ENCODE measurements at regions not wholly inside any gene's neighbourhood (a gene's known extent, or its start where the extent isn't known, plus 50 kb on each side); places are given as distances from the start of the nearest gene placed in this dataset.
"Not testable (repeated sequence)": the region's sequence is repeated elsewhere in the genome, so short reads cannot be mapped to it uniquely, and the experiment has no call there.

- intact Hi-C loops (cut with DNase I); DNase-seq; ATAC-seq (ENCODE audit: poor library complexity): not testable (repeated sequence)
Measured at GRCh38 chr22:12541412-12542170, 2986.4 kb upstream of the OR11H1 start.

GRCh38 chr22:12553366-12553765 is 2974.6 kb upstream of the OR11H1 start:
- DNase-seq; intact Hi-C loops (cut with DNase I); ATAC-seq (ENCODE audit: poor library complexity): not testable (repeated sequence)

GRCh38 chr22:12554648-12555192 is 2973.3 kb upstream of the OR11H1 start:
- ATAC-seq (ENCODE audit: poor library complexity); intact Hi-C loops (cut with DNase I); DNase-seq: not testable (repeated sequence)

- DNase-seq; intact Hi-C loops (cut with DNase I); ATAC-seq (ENCODE audit: poor library complexity): not testable (repeated sequence)
Measured at GRCh38 chr22:12571500-12571899, 2956.5 kb upstream of the OR11H1 start.

- DNase-seq; ATAC-seq (ENCODE audit: poor library complexity); intact Hi-C loops (cut with DNase I): not testable (repeated sequence)
Measured at GRCh38 chr22:12579655-12580054, 2948.3 kb upstream of the OR11H1 start.

GRCh38 chr22:12584457-12584856 is 2943.5 kb upstream of the OR11H1 start:
- DNase-seq; ATAC-seq (ENCODE audit: poor library complexity); intact Hi-C loops (cut with DNase I): not testable (repeated sequence)

- intact Hi-C loops (cut with DNase I); ATAC-seq (ENCODE audit: poor library complexity); DNase-seq: not testable (repeated sequence)
Measured at GRCh38 chr22:12584874-12585273, 2943.1 kb upstream of the OR11H1 start.

- ATAC-seq (ENCODE audit: poor library complexity); intact Hi-C loops (cut with DNase I); DNase-seq: not testable (repeated sequence)
Measured at GRCh38 chr22:12595724-12596123, 2932.3 kb upstream of the OR11H1 start.

- DNase-seq; ATAC-seq (ENCODE audit: poor library complexity); intact Hi-C loops (cut with DNase I): not testable (repeated sequence)
Measured at GRCh38 chr22:12597778-12598177, 2930.2 kb upstream of the OR11H1 start.

GRCh38 chr22:12601510-12601869 is 2926.5 kb upstream of the OR11H1 start:
- intact Hi-C loops (cut with DNase I); ATAC-seq (ENCODE audit: poor library complexity); DNase-seq: not testable (repeated sequence)

GRCh38 chr22:12601870-12602779 is 2925.9 kb upstream of the OR11H1 start:
- intact Hi-C loops (cut with DNase I) = no loop called here
- ATAC-seq (ENCODE audit: poor library complexity) (no peak), DNase-seq (peak; percentile 62)

GRCh38 chr22:12603399-12603798 is 2924.6 kb upstream of the OR11H1 start:
- intact Hi-C loops (cut with DNase I); DNase-seq; ATAC-seq (ENCODE audit: poor library complexity): not testable (repeated sequence)

GRCh38 chr22:12603833-12604232 is 2924.2 kb upstream of the OR11H1 start:
- intact Hi-C loops (cut with DNase I); ATAC-seq (ENCODE audit: poor library complexity); DNase-seq: not testable (repeated sequence)

GRCh38 chr22:12608454-12608853 is 2919.5 kb upstream of the OR11H1 start:
- intact Hi-C loops (cut with DNase I); ATAC-seq (ENCODE audit: poor library complexity); DNase-seq: not testable (repeated sequence)

- intact Hi-C loops (cut with DNase I) = no loop called here
Measured at GRCh38 chr22:12613199-12613598, 2914.8 kb upstream of the OR11H1 start.

GRCh38 chr22:12613907-12614306 is 2914.1 kb upstream of the OR11H1 start:
- intact Hi-C loops (cut with DNase I); DNase-seq; ATAC-seq (ENCODE audit: poor library complexity): not testable (repeated sequence)

More at GRCh38 chr22:12613199-12613598, 2914.8 kb upstream of the OR11H1 start:
- ATAC-seq (ENCODE audit: poor library complexity) = no peak
- DNase-seq = no peak

- intact Hi-C loops (cut with DNase I); ATAC-seq (ENCODE audit: poor library complexity): not testable (repeated sequence)
Measured at GRCh38 chr22:12626894-12627293, 2901.1 kb upstream of the OR11H1 start.

GRCh38 chr22:12629815-12630214 is 2898.2 kb upstream of the OR11H1 start:
- ATAC-seq (ENCODE audit: poor library complexity); DNase-seq; intact Hi-C loops (cut with DNase I): not testable (repeated sequence)

More at GRCh38 chr22:12626894-12627293, 2901.1 kb upstream of the OR11H1 start:
- DNase-seq = not testable (repeated sequence)

GRCh38 chr22:12630965-12631364 is 2897.0 kb upstream of the OR11H1 start:
- ATAC-seq (ENCODE audit: poor library complexity); DNase-seq; intact Hi-C loops (cut with DNase I): not testable (repeated sequence)
